ENCODE measurements at regions not wholly inside any gene's neighbourhood (a gene's known extent, or its start where the extent isn't known, plus 50 kb on each side); places are given as distances from the start of the nearest gene placed in this dataset.

- WGBS (ENCODE audit: low lambda C conversion rate): 58% methylated on average over 10 of the region's 10 CpGs
- H3K4me2 ChIP-seq: no peak overlapping the region
- ChIA-PET CTCF (interaction anchor here (1.2 to 1.4 kb wide), 2 partner anchors 9 to 429 kb away, joined by 4 read pairs; no protein-coding TSS in a partner anchor), POLR2A (no interaction called here)
- no peak for DNase-seq
- no peaks in the 10 kb centered on the region for H3K36me3 ChIP-seq (replicated peaks in 1 of 2; ENCODE audit: control insufficient read depth in 1 of 2, insufficient read depth in 2 of 2, low read length in 1 of 2)
- H3K27ac ChIP-seq (ENCODE audit: low read depth in 2 of 2, low read length in 1 of 2): no peak overlapping the region
- H2AFZ ChIP-seq (ENCODE audit: low read depth): no peak overlapping the region
- no peak overlapping the region for H3K4me3 ChIP-seq (ENCODE audit: low read depth in 2 of 2, low read length in 1 of 2)
- no peaks in the 10 kb centered on the region for H3K9me3 ChIP-seq
- H3K9ac ChIP-seq: no peak overlapping the region
- no peaks in the 10 kb centered on the region for H3F3A ChIP-seq (replicated peaks; ENCODE audit: insufficient read depth)
- H3K9me2 ChIP-seq: no peaks in the 10 kb centered on the region
- no peaks in the 10 kb centered on the region for H3K4me1 ChIP-seq (ENCODE audit: control insufficient read depth in 1 of 2, insufficient read depth in 2 of 2, low read depth in 1 of 2, low read length in 1 of 2)
- H3K79me2 ChIP-seq (ENCODE audit: insufficient read depth): no peaks in the 10 kb centered on the region
- TF ChIP-seq, protein P1, sequence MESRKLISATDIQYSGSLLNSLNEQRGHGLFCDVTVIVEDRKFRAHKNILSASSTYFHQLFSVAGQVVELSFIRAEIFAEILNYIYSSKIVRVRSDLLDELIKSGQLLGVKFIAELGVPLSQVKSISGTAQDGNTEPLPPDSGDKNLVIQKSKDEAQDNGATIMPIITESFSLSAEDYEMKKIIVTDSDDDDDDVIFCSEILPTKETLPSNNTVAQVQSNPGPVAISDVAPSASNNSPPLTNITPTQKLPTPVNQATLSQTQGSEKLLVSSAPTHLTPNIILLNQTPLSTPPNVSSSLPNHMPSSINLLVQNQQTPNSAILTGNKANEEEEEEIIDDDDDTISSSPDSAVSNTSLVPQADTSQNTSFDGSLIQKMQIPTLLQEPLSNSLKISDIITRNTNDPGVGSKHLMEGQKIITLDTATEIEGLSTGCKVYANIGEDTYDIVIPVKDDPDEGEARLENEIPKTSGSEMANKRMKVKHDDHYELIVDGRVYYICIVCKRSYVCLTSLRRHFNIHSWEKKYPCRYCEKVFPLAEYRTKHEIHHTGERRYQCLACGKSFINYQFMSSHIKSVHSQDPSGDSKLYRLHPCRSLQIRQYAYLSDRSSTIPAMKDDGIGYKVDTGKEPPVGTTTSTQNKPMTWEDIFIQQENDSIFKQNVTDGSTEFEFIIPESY (IDR thresholded peaks at IDR 0.05; ENCODE audit: borderline replicate concordance, low read depth): no peak
- TF ChIP-seq GATA2 (CRISPR knock-in tag; IDR thresholded peaks at IDR 0.05): no peak
- no peak for TF ChIP-seq FOXM1 (IDR thresholded peaks at IDR 0.05; ENCODE audit: low read depth)
- no peak for TF ChIP-seq TAF1 (IDR thresholded peaks at IDR 0.05; ENCODE audit: borderline replicate concordance, low read depth, low read length)
- TF ChIP-seq MAX (IDR thresholded peaks at IDR 0.05; ENCODE audit: low read depth): no peak
- TF ChIP-seq TCF12 (IDR thresholded peaks at IDR 0.05): no peak
- TF ChIP-seq, protein P2, sequence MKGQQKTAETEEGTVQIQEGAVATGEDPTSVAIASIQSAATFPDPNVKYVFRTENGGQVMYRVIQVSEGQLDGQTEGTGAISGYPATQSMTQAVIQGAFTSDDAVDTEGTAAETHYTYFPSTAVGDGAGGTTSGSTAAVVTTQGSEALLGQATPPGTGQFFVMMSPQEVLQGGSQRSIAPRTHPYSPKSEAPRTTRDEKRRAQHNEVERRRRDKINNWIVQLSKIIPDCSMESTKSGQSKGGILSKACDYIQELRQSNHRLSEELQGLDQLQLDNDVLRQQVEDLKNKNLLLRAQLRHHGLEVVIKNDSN (IDR thresholded peaks at IDR 0.05; ENCODE audit: borderline replicate concordance, low read depth): no peak
- TF ChIP-seq, protein P3, sequence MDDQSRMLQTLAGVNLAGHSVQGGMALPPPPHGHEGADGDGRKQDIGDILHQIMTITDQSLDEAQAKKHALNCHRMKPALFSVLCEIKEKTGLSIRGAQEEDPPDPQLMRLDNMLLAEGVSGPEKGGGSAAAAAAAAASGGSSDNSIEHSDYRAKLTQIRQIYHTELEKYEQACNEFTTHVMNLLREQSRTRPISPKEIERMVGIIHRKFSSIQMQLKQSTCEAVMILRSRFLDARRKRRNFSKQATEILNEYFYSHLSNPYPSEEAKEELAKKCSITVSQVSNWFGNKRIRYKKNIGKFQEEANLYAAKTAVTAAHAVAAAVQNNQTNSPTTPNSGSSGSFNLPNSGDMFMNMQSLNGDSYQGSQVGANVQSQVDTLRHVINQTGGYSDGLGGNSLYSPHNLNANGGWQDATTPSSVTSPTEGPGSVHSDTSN (IDR thresholded peaks at IDR 0.05): no peak
- no peak for TF ChIP-seq USF2 (IDR thresholded peaks at IDR 0.05; ENCODE audit: borderline replicate concordance, low read depth, low read length)
- TF ChIP-seq RAD21 (IDR thresholded peaks at IDR 0.05; ENCODE audit: low read length): no peak
- TF ChIP-seq FOSL2 (IDR thresholded peaks at IDR 0.05; ENCODE audit: borderline replicate concordance, low read depth): no peak
- H4K20me1 ChIP-seq (ENCODE audit: insufficient read depth): no peaks in the 10 kb centered on the region
- no peaks in the 10 kb centered on the region; the same call in 1 of the 2 replicates for H3K27me3 ChIP-seq (ENCODE audit: insufficient read depth)
Measured at GRCh38 chr12:98388126-98388525, 127.3 kb upstream of the TMPO start.

GRCh38 chr12:98389593-98389992 lies 125.8 kb upstream of the TMPO start:
- Histone ChIP-seq H4K20me1 (ENCODE audit: insufficient read depth) (no peaks in the 10 kb centered on the region), H2AFZ (ENCODE audit: low read depth) (no peak overlapping the region), H3F3A (replicated peaks; ENCODE audit: insufficient read depth) (no peaks in the 10 kb centered on the region), H3K4me3 (ENCODE audit: low read depth in 2 of 2, low read length in 1 of 2) (no peak overlapping the region), H3K9me3 (no peaks in the 10 kb centered on the region), H3K27me3 (ENCODE audit: insufficient read depth) (no peaks in the 10 kb centered on the region; the same call in 1 of the 2 replicates), H3K79me2 (ENCODE audit: insufficient read depth) (no peaks in the 10 kb centered on the region), H3K9me2 (no peaks in the 10 kb centered on the region), H3K4me2 (no peak overlapping the region), H3K9ac (no peak overlapping the region), H3K4me1 (ENCODE audit: control insufficient read depth in 1 of 2, insufficient read depth in 2 of 2, low read depth in 1 of 2, low read length in 1 of 2) (no peaks in the 10 kb centered on the region), H3K27ac (ENCODE audit: low read depth in 2 of 2, low read length in 1 of 2) (no peak overlapping the region), H3K36me3 (replicated peaks in 1 of 2; ENCODE audit: control insufficient read depth in 1 of 2, insufficient read depth in 2 of 2, low read length in 1 of 2) (no peaks in the 10 kb centered on the region)
- CTCF ChIA-PET: interaction anchor here (0.6 to 1.2 kb wide), 3 partner anchors 8 to 1810 kb away, joined by 3 read pairs; no protein-coding TSS in a partner anchor
- 51% methylated on average over 2 of the region's 2 CpGs for WGBS (ENCODE audit: low lambda C conversion rate)
- POLR2A ChIA-PET: no interaction called here
- no peak for DNase-seq
- TF ChIP-seq, protein P4, sequence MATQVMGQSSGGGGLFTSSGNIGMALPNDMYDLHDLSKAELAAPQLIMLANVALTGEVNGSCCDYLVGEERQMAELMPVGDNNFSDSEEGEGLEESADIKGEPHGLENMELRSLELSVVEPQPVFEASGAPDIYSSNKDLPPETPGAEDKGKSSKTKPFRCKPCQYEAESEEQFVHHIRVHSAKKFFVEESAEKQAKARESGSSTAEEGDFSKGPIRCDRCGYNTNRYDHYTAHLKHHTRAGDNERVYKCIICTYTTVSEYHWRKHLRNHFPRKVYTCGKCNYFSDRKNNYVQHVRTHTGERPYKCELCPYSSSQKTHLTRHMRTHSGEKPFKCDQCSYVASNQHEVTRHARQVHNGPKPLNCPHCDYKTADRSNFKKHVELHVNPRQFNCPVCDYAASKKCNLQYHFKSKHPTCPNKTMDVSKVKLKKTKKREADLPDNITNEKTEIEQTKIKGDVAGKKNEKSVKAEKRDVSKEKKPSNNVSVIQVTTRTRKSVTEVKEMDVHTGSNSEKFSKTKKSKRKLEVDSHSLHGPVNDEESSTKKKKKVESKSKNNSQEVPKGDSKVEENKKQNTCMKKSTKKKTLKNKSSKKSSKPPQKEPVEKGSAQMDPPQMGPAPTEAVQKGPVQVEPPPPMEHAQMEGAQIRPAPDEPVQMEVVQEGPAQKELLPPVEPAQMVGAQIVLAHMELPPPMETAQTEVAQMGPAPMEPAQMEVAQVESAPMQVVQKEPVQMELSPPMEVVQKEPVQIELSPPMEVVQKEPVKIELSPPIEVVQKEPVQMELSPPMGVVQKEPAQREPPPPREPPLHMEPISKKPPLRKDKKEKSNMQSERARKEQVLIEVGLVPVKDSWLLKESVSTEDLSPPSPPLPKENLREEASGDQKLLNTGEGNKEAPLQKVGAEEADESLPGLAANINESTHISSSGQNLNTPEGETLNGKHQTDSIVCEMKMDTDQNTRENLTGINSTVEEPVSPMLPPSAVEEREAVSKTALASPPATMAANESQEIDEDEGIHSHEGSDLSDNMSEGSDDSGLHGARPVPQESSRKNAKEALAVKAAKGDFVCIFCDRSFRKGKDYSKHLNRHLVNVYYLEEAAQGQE (IDR thresholded peaks at IDR 0.05; ENCODE audit: low read depth, low read length): no peak
- TF ChIP-seq TCF12 (IDR thresholded peaks at IDR 0.05): no peak
- TF ChIP-seq POLR2AphosphoS5 (IDR thresholded peaks at IDR 0.05; ENCODE audit: low read depth, low read length): no peak

Data from SK-N-SH (cell line).